IMR-90 (cell line): ENCODE measurements at regions not wholly inside any gene's neighbourhood (a gene's known extent, or its start where the extent isn't known, plus 50 kb on each side); places are given as distances from the start of the nearest gene placed in this dataset.

Experiments used
- ATAC-seq: fragments of 200-7000 bp; cut with Tn5 transposase; 2 replicates; pipeline ENCODE4 v1.9.1; 2020; ENCODE audit warnings: low read depth, mild to moderate bottlenecking, moderate library complexity
- BruUV-seq: library from RNA; stranded (reverse); fragments of 400-500 nt; replicated peaks from 2 replicates; lab custom pipeline; 2021; lab: Mats Ljungman, UMichigan
- CTCF ChIA-PET: fragments of 300-600 bp; formaldehyde crosslinking; extraction: SDS; loops from one replicate; lab custom pipeline; 2021; ENCODE audit warnings: antibody characterized with exemption; lab: Yijun Ruan, JAX
- POLR2A ChIA-PET: fragments of 300-600 bp; sonication (Branson Sonifier 250); formaldehyde crosslinking; loops from one replicate; lab custom pipeline; 2022; ENCODE audit warnings: antibody characterized with exemption; ENCODE audit not compliant: unreplicated experiment; lab: Charles Lee
- DNase-seq: peaks from one replicate; pipeline ENCODE4 v3.0.0; 2013
- H2AFZ ChIP-seq: replicated peaks from 2 replicates; pipeline ENCODE3; 2013; ENCODE audit warnings: low read length, mild to moderate bottlenecking; ENCODE audit not compliant: poor library complexity
- H2AK5ac ChIP-seq: 2 replicates; pipeline ENCODE4 v1.6.1; 2013; ENCODE audit warnings: low read depth, low read length, inconsistent platforms
- H2AK9ac ChIP-seq: replicated peaks from 2 replicates; pipeline ENCODE3; 2013; ENCODE audit warnings: mild to moderate bottlenecking, low read depth, low read length, moderate library complexity; ENCODE audit not compliant: poor library complexity
- H2BK120ac ChIP-seq: 2 replicates; pipeline ENCODE4 v1.6.1; 2013; ENCODE audit warnings: low read depth, low read length, inconsistent platforms
- H2BK15ac ChIP-seq: 3 replicates; pipeline ENCODE4 v1.6.1; 2013; ENCODE audit warnings: low read depth, low read length, inconsistent platforms
- H2BK20ac ChIP-seq: 2 replicates; pipeline ENCODE4 v1.6.1; 2013; ENCODE audit warnings: low read depth, mild to moderate bottlenecking, inconsistent platforms, low read length, moderate library complexity
- H2BK5ac ChIP-seq: 2 replicates; pipeline ENCODE4 v1.6.1; 2013; ENCODE audit warnings: mild to moderate bottlenecking, low read depth, low read length, inconsistent platforms; ENCODE audit not compliant: poor library complexity, severe bottlenecking
- H3K14ac ChIP-seq: replicated peaks from 2 replicates; pipeline ENCODE4 v1.6.1; 2013; ENCODE audit warnings: low read depth, low read length, inconsistent platforms
- H3K18ac ChIP-seq: 2 replicates; pipeline ENCODE4 v1.6.1; 2013; ENCODE audit warnings: low read depth, low read length, control low read depth
- H3K23ac ChIP-seq: 2 replicates; pipeline ENCODE4 v1.6.1; 2013; ENCODE audit warnings: low read depth, low read length, inconsistent platforms
- H3K27ac ChIP-seq: 2 replicates; pipeline ENCODE4 v1.5.1; 2013; ENCODE audit warnings: mild to moderate bottlenecking, control low read depth, low read length; ENCODE audit not compliant: insufficient read depth
- H3K27me3 ChIP-seq: 2 replicates; pipeline ENCODE4 v1.6.1; 2013; ENCODE audit warnings: low read length; ENCODE audit not compliant: control insufficient read depth, insufficient read depth
- H3K36me3 ChIP-seq: 2 replicates; pipeline ENCODE4 v1.6.1; 2013; ENCODE audit warnings: low read length, mixed read lengths; ENCODE audit not compliant: control insufficient read depth, insufficient read depth
- H3K4ac ChIP-seq: 2 replicates; pipeline ENCODE4 v1.6.1; 2013; ENCODE audit warnings: low read depth, low read length, inconsistent platforms
- H3K4me1 ChIP-seq: 2 replicates; pipeline ENCODE4 v1.6.1; 2013; ENCODE audit warnings: low read length, mixed read lengths; ENCODE audit not compliant: control insufficient read depth, insufficient read depth
- H3K4me2 ChIP-seq: 2 replicates; pipeline ENCODE4 v1.6.1; 2013; ENCODE audit warnings: low read depth, mild to moderate bottlenecking, control low read depth, low read length, moderate library complexity
- H3K4me3 ChIP-seq: 2 replicates; pipeline ENCODE4 v1.5.1; 2013; ENCODE audit warnings: low read depth, mild to moderate bottlenecking, control low read depth, low read length, moderate library complexity; ENCODE audit not compliant: insufficient read depth
- H3K56ac ChIP-seq: 2 replicates; pipeline ENCODE4 v1.6.1; 2013; ENCODE audit warnings: low read length, inconsistent platforms; ENCODE audit not compliant: insufficient read depth; ENCODE audit errors: extremely low read depth
- H3K79me1 ChIP-seq, 2 experiments: 2 replicates each; pipeline ENCODE4 v1.6.1; 2013; ENCODE audit warnings: low read length in 2 of 2, inconsistent platforms in 1 of 2, low read depth in 1 of 2
- H3K9ac ChIP-seq: 2 replicates; pipeline ENCODE4 v1.6.1; 2013; ENCODE audit warnings: low read depth, low read length, control low read depth
- H3K9me1 ChIP-seq: 2 replicates; pipeline ENCODE4 v1.6.1; 2013; ENCODE audit warnings: low read length, inconsistent platforms; ENCODE audit not compliant: insufficient read depth
- H3K9me3 ChIP-seq: 2 replicates; pipeline ENCODE4 v1.6.1; 2013; ENCODE audit warnings: low read length; ENCODE audit not compliant: control insufficient read depth, insufficient read depth
- H4K20me1 ChIP-seq: 2 replicates; pipeline ENCODE4 v1.6.1; 2013; ENCODE audit warnings: low read length, inconsistent platforms; ENCODE audit not compliant: insufficient read depth
- H4K5ac ChIP-seq: 2 replicates; pipeline ENCODE4 v1.6.1; 2013; ENCODE audit warnings: mild to moderate bottlenecking, low read depth, low read length, control low read depth
- H4K8ac ChIP-seq, 2 experiments: 2 replicates each; pipeline ENCODE4 v1.6.1; 2013; ENCODE audit warnings: low read depth in 2 of 2, low read length in 2 of 2, control low read depth in 1 of 2, inconsistent platforms in 1 of 2
- H4K91ac ChIP-seq: 2 replicates; pipeline ENCODE4 v1.6.1; 2013; ENCODE audit warnings: low read depth, low read length, inconsistent platforms; ENCODE audit not compliant: insufficient read depth
- POLR2A ChIP-seq: IDR thresholded peaks from 2 replicates; pipeline ENCODE4 v1.6.1; 2012; ENCODE audit warnings: mild to moderate bottlenecking, low read depth, low read length
- RAD21 ChIP-seq: IDR thresholded peaks from 2 replicates; pipeline ENCODE4 v1.6.1; 2012; ENCODE audit warnings: low read length, improper control_type of control experiment
- WGBS, 2 experiments: methylation state at CpG; one replicate each; pipeline versions ENCODE4 v1.1.5 to v1.1.7; 2013; ENCODE audit warnings: missing lambda C conversion rate in 2 of 2; ENCODE audit not compliant: insufficient read length in 1 of 2; ENCODE audit errors: extremely low coverage in 2 of 2; 5-methylcytosine and 5-hydroxymethylcytosine counted together
- dilution Hi-C: fragments of 300-500 bp; cut with HindIII; formaldehyde crosslinking; loops from one replicate; pipeline ENCODE4 v1.14.3; 2018; ENCODE audit warnings: low sequenced_read_pairs; ENCODE audit not compliant: unreplicated experiment
- in situ Hi-C: fragments of 300-500 bp; cut with MboI; formaldehyde crosslinking; loops from 3 replicates; pipeline ENCODE4 v1.14.3; 2019; ENCODE audit warnings: low sequenced_read_pairs, inconsistent platforms, mixed read lengths
- intact Hi-C: fragments of 100-400 bp; cut with micrococcal nuclease; formaldehyde crosslinking; loops from 2 replicates; pipeline ENCODE4 v1.10.0; 2022
- TF ChIP-seq, protein P1 (sequence below): fragments of 150-350 bp; IDR thresholded peaks from 2 replicates; pipeline ENCODE4 v1.6.1; 2017; ENCODE audit warnings: mild to moderate bottlenecking, antibody characterized with exemption, low read length, low read depth
- TF ChIP-seq, protein P2 (sequence below): fragments of 150-350 bp; IDR thresholded peaks from 2 replicates; pipeline ENCODE4 v1.6.1; 2016; ENCODE audit warnings: low read depth, mild to moderate bottlenecking, low read length, moderate library complexity, borderline replicate concordance
- TF ChIP-seq, protein P3 (sequence below): conservative IDR thresholded peaks from 2 replicates; pipeline ENCODE4 v1.5.1; 2012; ENCODE audit warnings: mild to moderate bottlenecking, low read depth, low read length, improper control_type of control experiment

DNA sequence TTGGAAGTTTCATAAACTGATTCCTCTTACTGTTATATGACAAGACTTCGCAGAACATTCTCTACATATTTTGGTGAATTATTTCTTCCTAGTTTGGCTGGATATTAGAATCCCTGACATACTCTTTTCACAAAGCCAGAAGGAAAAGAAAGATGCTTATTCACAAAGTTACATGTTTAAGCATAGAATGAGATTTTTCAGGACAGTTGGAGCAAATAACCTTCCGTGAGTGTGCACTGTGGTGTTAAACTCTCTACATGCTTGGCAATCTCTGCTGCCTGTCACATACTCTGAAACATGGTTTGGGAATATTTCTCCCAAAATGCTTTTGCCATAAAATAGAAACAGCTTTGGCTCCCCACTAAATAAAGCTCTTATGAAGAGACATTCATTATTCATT is 230.0 kb upstream of the MTNR1B start:
- no TSS peak for BruUV-seq
- no peak overlapping the region for H2AK9ac ChIP-seq
- no peak overlapping the region for H2AFZ ChIP-seq
- H3K79me1 ChIP-seq: no peaks in the 10 kb centered on the region
- H3K9ac ChIP-seq: no peak overlapping the region
- no peaks in the 10 kb centered on the region for H4K20me1 ChIP-seq
- in situ Hi-C loops: no loop called here
- no peak for ATAC-seq
- H3K18ac ChIP-seq: no peak overlapping the region
- no peak overlapping the region for H2BK120ac ChIP-seq
- H3K27ac ChIP-seq: no peak overlapping the region
- H3K36me3 ChIP-seq: no peaks in the 10 kb centered on the region
- POLR2A ChIA-PET: no interaction called here
- no peaks in the 10 kb centered on the region for H3K4me1 ChIP-seq
- no peak overlapping the region for H4K91ac ChIP-seq
- H3K23ac ChIP-seq: no peak overlapping the region
- no peak overlapping the region for H4K8ac ChIP-seq
- dilution Hi-C loops: no loop called here
- H2BK5ac ChIP-seq: no peak overlapping the region
- H3K4ac ChIP-seq: no peak overlapping the region
- intact Hi-C loops: loop anchor here (10.0 kb wide), 1 partner anchor 485 kb away; no protein-coding TSS in a partner anchor
- H2BK20ac ChIP-seq: no peak overlapping the region
- H3K14ac ChIP-seq: no peak overlapping the region
- H3K4me3 ChIP-seq: no peak overlapping the region
- H4K5ac ChIP-seq: no peak overlapping the region
- no peak overlapping the region for H3K4me2 ChIP-seq
- no peaks in the 10 kb centered on the region for H3K27me3 ChIP-seq
- H3K56ac ChIP-seq: no peak overlapping the region
- 17% methylated on average over 1 of the region's 2 CpGs; no CpG with 5 or more reads in 1 of the 2 experiments for whole genome bisulfite sequencing, 2 experiments
- no peak overlapping the region for H2BK15ac ChIP-seq
- CTCF ChIA-PET: no interaction called here
- H2AK5ac ChIP-seq: no peak overlapping the region
- DNase-seq: no peak
- no peaks in the 10 kb centered on the region for H3K9me3 ChIP-seq
- no peaks in the 10 kb centered on the region for H3K9me1 ChIP-seq
- TF ChIP-seq, protein P1, sequence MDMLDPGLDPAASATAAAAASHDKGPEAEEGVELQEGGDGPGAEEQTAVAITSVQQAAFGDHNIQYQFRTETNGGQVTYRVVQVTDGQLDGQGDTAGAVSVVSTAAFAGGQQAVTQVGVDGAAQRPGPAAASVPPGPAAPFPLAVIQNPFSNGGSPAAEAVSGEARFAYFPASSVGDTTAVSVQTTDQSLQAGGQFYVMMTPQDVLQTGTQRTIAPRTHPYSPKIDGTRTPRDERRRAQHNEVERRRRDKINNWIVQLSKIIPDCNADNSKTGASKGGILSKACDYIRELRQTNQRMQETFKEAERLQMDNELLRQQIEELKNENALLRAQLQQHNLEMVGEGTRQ: no peak
- TF ChIP-seq, protein P2, sequence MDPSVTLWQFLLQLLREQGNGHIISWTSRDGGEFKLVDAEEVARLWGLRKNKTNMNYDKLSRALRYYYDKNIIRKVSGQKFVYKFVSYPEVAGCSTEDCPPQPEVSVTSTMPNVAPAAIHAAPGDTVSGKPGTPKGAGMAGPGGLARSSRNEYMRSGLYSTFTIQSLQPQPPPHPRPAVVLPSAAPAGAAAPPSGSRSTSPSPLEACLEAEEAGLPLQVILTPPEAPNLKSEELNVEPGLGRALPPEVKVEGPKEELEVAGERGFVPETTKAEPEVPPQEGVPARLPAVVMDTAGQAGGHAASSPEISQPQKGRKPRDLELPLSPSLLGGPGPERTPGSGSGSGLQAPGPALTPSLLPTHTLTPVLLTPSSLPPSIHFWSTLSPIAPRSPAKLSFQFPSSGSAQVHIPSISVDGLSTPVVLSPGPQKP: no peak
- TF ChIP-seq, protein P3, sequence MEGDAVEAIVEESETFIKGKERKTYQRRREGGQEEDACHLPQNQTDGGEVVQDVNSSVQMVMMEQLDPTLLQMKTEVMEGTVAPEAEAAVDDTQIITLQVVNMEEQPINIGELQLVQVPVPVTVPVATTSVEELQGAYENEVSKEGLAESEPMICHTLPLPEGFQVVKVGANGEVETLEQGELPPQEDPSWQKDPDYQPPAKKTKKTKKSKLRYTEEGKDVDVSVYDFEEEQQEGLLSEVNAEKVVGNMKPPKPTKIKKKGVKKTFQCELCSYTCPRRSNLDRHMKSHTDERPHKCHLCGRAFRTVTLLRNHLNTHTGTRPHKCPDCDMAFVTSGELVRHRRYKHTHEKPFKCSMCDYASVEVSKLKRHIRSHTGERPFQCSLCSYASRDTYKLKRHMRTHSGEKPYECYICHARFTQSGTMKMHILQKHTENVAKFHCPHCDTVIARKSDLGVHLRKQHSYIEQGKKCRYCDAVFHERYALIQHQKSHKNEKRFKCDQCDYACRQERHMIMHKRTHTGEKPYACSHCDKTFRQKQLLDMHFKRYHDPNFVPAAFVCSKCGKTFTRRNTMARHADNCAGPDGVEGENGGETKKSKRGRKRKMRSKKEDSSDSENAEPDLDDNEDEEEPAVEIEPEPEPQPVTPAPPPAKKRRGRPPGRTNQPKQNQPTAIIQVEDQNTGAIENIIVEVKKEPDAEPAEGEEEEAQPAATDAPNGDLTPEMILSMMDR: no peak
- no peak for TF ChIP-seq POLR2A
- TF ChIP-seq RAD21: no peak
